ENCODE measurements at regions not wholly inside any gene's neighbourhood (a gene's known extent, or its start where the extent isn't known, plus 50 kb on each side); places are given as distances from the start of the nearest gene placed in this dataset.
"Not testable (repeated sequence)": the region's sequence is repeated elsewhere in the genome, so short reads cannot be mapped to it uniquely, and the experiment has no call there.

- no peak for DNase-seq (ENCODE audit: low spot score)
These were observed 197.7 kb downstream of the BCAS1 start for GRCh38 chr20:53872561-53873229.

DNA sequence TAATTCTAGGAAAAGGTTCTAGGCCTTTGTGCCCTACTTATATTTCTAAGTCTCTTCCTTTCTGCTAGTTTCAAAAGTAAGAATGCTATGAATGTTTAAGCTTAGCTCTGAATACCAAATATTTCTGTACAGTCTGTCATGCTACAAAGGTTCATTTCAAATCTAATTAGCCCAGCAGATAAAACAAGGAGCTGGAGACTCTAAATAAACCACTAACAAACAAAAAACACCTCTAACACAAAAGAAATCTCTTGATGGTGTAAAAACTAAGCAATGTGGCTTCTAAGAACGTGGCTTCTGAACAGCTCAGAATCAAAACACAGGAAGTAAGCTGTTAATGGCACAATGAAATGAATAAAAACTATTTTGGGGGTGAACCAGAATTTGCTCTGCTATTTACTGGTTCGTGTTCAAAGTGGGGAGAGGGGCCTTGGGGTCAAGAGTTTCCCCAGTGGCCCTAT is 198.3 kb downstream of the BCAS1 start:
- no peak for DNase-seq (ENCODE audit: low spot score)

DNA sequence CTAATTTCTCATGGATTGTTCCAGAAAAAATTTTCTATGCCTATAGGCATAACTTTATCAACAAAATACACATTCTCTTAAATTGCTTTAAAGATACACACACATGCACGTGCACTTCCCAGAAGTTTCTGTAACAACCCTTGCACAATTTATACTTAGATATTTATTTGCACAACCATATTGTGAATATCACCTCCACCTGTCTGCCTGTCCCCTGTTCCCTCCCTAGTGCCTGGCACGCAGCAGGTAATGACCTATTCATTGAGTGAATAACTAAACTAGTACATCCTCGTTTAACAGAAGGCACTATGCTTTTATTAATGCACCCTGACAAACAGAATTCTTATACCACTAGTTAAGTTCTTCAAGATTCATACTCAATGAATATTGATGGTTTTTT is 198.9 kb downstream of the BCAS1 start:
- DNase-seq (ENCODE audit: low spot score): no peak

DNA sequence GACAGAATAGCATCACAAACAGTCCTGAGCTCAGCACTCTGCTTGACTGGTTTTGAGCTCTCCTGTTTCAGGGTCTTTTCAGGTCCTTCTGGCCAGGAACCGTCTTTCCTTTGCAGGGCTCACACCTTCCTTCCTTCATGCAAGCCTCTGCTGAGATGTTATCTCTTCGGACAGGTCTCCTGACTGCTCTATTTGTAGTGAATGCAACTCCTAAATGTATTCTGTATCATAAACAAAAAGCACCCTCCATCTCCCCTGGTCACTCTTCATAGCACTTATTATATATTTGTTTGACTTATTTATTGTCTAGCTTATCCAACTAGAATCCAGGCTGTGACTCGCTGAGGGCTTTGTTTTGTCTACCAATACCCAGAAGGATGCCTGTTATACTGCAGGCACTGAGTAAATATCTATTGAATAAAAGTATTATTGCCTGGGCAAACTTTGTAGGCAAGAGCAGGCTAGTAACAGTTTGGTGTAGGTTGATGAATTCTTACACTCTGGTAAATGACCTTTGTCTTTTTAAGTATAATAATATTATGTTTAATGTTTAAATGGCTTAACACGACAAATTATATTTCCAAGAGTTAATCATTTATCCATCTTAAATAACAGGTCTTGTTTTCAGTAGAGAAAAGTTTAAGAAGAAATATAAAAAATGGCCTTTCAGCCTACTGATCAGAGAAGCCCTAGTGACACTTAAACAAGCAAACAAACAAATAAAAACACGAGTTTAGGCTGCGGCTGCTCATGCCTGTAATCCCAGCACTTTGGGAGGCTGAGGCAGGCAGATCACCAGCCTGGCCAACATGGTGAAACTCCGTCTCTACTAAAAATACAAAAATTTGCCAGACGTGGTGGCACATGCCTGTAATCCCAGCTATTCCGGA is 199.7 kb downstream of the BCAS1 start:
- DNase-seq (ENCODE audit: low spot score): no peak

DNA sequence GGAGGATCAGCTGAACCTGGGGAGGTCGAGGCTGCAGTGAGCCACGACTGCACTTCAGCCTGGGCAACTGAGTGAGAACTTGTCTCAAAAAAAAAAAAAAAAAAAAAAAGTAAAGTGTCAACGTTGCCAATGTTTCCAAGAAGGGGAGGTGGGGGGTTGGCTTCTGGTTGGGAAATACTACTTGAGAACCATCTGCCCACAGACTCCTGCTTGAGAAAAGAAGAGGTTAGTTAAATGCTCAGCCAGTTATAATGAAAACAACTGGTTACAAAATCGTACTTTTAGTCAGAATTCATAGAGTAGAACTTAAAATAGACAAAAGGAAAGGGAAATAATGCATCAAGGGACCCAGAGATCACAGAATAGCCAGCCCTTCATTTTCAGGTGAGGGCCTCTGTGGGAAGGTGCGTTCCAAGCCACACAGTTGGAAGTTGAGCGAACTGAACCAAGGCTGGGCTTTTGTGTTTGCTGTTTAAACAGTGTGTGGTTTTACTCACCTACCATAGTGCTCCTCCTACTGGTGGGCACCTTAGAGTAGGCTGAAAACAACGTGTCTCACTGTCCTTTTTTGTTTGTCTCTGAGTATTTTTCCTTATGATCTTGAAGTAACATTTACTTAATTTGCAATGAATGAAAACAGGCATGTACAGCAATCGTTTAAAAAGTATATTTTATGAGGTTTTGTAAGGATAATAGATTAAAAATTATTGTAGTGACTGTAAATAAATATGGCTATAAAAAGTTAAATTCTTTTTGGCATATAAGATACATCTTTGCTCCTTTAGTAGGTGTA is 200.7 kb downstream of the BCAS1 start:
- DNase-seq (ENCODE audit: low spot score): peak; percentile 59

DNA sequence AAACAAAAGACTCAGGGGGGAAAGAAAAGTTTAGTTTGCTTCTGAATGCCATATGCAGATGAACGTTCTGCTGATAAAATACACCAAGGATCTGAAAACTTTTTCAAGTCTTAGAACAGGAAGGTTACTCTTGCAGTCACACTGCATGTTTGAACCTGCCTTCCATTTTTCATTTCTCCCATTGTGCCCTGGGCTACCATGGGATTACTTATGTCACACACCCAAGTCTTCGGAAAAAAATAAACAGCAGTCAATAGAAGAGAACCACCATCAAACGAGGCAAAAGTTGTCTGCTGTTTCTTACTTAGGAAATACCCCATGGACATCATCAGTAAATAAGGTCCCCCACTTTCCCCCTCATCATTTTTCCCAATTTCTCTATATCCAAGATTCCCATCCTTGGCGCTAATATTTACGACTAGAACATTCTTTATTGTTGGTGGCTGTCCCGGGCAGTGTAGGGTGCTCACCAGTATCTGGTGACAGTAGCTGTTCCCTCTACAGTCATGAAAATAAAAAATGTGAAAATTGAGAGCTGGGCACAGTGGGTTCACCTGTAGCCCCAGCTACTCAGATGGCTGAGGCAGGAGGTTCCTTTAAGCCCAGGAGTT is 202.5 kb downstream of the BCAS1 start:
- DNase-seq (ENCODE audit: low spot score): no peak

DNA sequence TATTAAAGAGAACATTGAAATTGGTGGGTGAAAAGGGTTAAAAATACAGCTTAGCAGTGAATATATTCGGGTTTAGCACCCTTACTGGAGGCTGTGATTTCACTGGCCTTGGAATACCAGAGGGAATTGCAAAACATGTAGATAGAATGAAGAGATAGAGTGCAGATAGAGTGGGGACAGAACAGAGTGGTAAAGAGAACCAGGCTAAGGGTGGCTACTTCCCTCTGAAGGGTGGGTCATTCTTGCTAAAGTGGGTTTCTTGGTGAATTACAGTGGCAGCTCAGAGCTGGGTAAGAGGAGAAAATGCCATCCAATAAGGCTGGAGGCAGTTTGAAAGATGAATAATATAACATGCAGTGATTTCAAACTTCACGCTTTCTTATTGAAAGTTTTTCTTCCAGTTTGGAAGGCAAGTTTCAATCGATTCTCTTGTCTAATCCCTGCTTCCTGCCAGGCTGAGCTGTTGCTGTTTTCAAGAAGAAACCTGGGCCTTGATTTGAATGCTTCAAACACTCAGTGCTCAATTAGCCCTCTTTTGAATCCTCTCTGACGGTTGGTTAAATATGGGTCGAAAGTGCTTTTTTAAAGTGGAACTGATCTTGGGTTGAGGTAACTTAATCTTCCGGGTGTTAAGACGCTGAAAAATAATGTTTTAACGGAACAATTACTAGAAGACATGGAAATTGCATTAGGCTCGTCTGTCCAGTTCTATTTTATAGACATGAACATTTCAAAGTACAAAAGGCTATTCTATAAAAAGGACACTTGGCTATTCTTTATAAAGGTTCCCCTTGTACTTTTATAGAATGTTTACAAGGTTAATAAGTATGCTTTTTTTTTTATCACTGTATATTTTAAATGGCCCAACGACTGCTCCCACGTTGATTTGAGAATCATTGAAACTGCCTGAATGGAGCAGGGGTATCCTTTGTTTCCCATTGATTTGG is 203.3 kb downstream of the BCAS1 start:
- DNase-seq (ENCODE audit: low spot score): no peak

DNA sequence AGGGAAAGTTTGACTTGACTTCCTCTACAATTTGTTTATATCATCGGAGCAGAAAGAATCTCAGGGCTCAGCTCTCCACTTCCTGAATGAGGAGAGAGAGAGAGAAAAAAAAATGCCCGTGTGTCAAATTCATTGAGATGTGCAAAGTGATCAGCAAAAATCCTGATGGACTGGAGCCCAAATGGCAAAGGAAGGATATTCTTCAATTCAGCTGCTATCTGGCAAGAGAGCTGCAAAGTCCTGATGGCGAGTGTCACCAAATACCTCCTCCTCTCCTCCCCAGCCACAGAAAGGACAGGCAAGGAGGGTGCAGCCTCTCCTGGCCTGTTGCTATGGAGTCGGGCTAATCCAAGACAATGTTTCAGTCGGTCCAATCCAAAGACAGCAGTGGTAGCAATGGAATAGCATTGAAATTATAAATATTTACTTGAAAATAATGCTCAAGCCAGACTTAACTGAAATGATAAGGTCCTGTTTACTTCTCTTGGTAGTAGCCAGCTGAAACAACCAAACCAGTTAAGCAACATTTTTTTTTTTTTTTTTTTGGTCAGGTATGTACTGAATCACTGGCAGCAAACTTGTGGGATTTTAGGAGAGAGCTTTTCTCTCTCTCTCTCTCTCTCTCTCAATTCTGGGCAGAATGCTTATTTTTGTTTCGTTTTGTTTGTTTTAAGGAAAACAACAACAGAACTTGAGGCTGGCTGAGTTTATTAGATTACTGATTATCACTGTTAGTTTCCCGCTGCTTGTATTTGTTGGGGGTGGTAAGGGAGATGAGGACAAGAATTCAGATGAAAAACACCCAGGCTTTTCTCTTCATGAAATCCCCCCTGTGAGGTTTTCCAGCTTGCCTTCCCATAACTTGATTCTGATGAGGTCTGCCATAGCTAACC is 204.2 kb downstream of the BCAS1 start:
- DNase-seq (ENCODE audit: low spot score): peak; percentile 62

DNA sequence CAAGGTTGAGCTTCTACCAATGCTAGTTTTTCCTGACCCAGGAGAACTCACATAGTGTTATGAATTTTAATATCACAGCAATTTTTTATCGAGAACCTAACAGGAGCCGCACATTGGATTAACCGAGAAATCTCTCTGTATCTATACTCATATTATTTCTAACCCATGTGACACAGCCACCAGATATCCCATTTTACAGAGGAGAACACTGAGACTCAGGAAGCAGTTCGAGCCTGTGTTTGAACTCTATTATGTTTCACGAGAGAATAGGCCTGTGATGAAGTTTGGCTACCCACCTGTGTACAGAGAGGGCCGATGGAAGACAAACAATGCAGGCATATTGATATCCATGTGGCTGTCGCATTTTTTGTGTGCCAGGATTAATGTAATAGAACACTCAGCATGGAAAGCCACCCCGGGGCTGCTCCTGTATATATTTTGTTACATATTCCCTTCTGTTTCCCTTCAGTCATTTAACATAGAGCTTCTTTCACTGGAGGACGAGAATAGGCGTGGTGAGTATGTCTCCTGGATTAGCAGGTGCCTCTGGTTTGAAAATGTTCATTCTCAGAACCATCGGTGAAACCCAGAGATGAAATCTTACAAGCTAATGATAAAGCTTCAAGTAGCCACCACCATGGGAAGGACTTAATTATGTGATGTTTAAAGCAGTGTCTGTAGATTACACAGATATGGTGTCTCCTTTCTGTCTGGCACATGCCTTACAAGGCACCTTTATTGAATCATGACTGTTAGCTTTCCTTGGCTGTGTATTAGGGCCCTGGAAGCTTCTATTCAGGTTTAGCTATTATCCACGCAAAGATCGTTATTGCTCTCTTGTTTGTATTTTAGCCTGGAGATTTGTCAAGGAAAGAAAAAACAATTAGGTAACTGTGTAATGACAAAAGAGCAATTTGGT is 205.4 kb downstream of the BCAS1 start:
- not testable (repeated sequence) for DNase-seq (ENCODE audit: low spot score)

- DNase-seq (ENCODE audit: low spot score): not testable (repeated sequence)
These were observed 206.3 kb downstream of the BCAS1 start for GRCh38 chr20:53863923-53864641.

GRCh38 chr20:53863535-53863922 is 206.9 kb downstream of the BCAS1 start:
- DNase-seq (ENCODE audit: low spot score): not testable (repeated sequence)

GRCh38 chr20:53863039-53863438 is 207.4 kb downstream of the BCAS1 start:
- not testable (repeated sequence) for DNase-seq (ENCODE audit: low spot score)

GRCh38 chr20:53862490-53862889 is 207.9 kb downstream of the BCAS1 start:
- DNase-seq (ENCODE audit: low spot score): not testable (repeated sequence)

DNA sequence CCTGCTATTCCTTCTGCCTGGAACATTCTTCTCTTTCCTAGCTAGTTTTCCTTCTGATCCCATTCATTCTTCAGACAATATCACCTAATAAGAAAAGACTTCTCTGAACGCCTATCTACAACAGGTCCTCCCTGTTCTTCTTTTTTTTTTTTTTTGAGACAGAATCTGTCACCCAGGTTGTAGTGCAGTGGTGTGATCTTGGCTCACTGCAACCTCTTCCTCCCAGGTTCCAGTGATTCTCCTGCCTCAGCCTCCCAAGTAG is 208.3 kb downstream of the BCAS1 start:
- not testable (repeated sequence) for DNase-seq (ENCODE audit: low spot score)

GRCh38 chr20:53859684-53860083 is 210.7 kb downstream of the BCAS1 start:
- DNase-seq (ENCODE audit: low spot score): peak; percentile 15

GRCh38 chr20:53859009-53859408 is 211.4 kb downstream of the BCAS1 start:
- DNase-seq (ENCODE audit: low spot score): not testable (repeated sequence)

DNA sequence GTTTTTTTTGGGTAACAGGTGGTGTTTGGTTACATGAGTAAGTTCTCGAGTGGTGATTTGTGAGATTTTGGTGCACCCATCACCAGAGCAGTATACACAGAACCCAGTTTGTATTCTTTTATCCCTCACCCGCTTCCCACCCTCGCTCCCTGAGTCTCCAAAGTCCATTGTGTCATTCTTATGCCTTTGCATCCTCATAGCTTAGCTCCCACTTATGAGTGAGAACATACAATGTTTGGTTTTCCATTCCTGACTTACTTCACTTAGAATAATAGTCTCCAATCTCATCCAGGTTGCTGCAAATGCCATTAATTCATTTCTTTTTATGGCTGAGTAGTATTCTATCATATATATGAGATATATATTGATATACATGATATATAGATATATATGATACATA is 211.9 kb downstream of the BCAS1 start:
- not testable (repeated sequence) for DNase-seq (ENCODE audit: low spot score)

- DNase-seq (ENCODE audit: low spot score): no peak
These were observed 212.6 kb downstream of the BCAS1 start for GRCh38 chr20:53857723-53858236.
